ENCODE measurements at regions not wholly inside any gene's neighbourhood (a gene's known extent, or its start where the extent isn't known, plus 50 kb on each side); places are given as distances from the start of the nearest gene placed in this dataset.

DNA sequence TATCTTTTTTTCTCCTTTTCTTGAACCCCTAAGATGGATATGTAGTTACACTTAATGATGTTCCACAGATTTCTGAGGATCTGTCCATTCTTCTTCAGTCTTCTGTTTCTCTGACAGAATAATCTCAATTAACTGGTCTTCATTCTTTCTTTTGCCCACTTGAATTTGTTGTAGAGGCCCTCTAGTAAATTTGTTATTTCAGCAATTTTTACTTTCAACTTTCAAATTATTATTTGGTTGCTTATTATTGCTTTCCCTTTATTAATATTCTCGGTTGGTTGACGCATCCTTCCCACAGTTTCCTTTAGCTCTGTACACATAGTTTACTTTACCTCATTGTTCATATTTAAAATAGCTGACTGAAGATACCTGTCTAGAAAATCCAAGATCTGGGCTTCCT, 1013.7 kb upstream of the CNTN5 start:
- TF ChIP-seq CTCF (IDR thresholded peaks at IDR 0.05; ENCODE audit: low read depth, low read length), result no peak
- no peak overlapping the region for H3K4me3 ChIP-seq (replicated peaks in 1 of 2; ENCODE audit: low read depth in 2 of 2, low read length in 2 of 2)
- DNase-seq (ENCODE audit: low read depth in 2 of 2), result no peak

DNA sequence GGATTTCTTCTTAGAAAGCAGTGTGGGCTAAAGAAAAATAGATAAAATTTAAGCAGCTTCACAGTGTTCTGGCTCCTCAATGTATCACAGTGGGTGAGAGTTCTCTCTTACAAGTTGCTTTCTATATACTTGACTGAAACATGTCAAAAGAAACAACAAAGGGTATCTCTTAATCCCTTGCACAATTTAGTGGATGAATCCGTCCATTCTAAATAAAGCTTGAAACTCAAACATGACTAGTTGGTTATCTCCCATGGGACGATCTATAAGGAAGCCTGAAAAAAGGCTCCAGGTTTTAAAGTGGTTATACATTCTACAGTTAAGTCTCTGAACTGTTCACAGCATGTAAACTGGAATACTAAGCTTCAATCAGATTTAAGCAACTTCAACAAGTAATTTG, 993.1 kb upstream of the CNTN5 start:
- no peak overlapping the region for H3K4me3 ChIP-seq (replicated peaks in 1 of 2; ENCODE audit: low read depth in 2 of 2, low read length in 2 of 2)
- peak in 1 of 2 donors; percentile 19 for DNase-seq (ENCODE audit: low read depth in 2 of 2)
- TF ChIP-seq CTCF (IDR thresholded peaks at IDR 0.05; ENCODE audit: low read depth, low read length), result no peak

GRCh38 chr11:98029832-98030231, 990.9 kb upstream of the CNTN5 start:
- DNase-seq (ENCODE audit: low read depth in 2 of 2), result no peak
- H3K4me3 ChIP-seq (replicated peaks in 1 of 2; ENCODE audit: low read depth in 2 of 2, low read length in 2 of 2), result no peak overlapping the region
- no peak for TF ChIP-seq CTCF (IDR thresholded peaks at IDR 0.05; ENCODE audit: low read depth, low read length)

GRCh38 chr11:98036810-98037209, 983.9 kb upstream of the CNTN5 start:
- TF ChIP-seq CTCF (IDR thresholded peaks at IDR 0.05; ENCODE audit: low read depth, low read length), result no peak
- DNase-seq (ENCODE audit: low read depth in 2 of 2), result peak in 1 of 2 donors; percentile 64
- H3K4me3 ChIP-seq (replicated peaks in 1 of 2; ENCODE audit: low read depth in 2 of 2, low read length in 2 of 2), result no peak overlapping the region

DNA sequence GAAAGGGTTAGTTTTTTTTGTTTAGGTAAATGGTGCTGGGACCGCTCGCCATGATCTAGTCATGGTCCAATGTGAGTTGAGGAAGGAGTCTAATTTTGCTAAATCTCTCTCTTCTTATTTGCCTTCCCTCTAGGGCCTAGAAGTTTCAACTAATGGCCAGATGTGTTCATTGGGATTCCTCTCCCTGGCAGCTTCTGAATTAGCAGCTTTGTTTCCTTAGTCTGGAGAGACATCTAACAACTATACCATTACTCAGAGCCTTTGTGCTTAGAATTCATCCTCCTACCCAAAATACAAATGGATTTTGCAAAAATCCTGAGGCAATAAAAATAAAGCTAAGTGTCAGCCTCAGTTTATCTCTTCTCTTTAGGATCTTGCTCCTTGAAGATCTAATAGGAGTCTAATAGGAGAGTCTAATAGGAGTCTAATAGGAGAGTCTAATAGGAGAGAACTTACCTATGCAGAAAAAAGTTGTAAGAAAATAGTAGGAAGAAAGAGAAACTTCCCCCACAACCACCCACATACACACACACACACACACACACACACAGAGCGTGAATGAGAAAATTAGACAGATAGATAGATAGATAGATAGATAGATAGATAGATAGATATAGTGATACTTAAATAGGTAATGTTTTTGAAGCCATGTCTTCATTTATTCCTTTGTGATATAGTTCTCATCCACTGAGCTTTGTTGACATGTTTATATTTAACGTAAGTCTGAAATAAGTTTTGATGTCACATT, 980.5 kb upstream of the CNTN5 start:
- DNase-seq (ENCODE audit: low read depth in 2 of 2), result no peak
- TF ChIP-seq CTCF (IDR thresholded peaks at IDR 0.05; ENCODE audit: low read depth, low read length), result no peak
- H3K4me3 ChIP-seq (replicated peaks in 1 of 2; ENCODE audit: low read depth in 2 of 2, low read length in 2 of 2), result no peak overlapping the region

DNA sequence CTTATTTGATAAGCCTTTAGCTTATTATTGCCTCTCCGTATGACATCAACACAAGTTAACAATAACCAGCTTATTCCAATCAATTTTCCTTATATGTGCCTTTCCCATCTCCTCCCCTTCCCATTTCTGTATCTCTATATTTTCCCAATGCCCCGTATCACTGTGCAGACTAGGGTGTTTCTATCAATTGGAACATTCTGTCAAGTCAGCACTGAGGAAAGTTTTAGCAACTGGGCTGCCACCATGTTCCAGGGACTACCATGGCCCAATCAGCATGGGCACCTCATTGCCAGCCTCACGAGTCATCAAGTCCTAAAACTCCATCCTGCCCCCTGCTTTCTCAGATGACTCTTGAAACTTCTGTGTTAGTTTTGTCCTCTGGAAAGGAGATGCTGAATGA, 973.1 kb upstream of the CNTN5 start:
- no peak for TF ChIP-seq CTCF (IDR thresholded peaks at IDR 0.05; ENCODE audit: low read depth, low read length)
- DNase-seq (ENCODE audit: low read depth in 2 of 2), result no peak
- no peak overlapping the region for H3K4me3 ChIP-seq (replicated peaks in 1 of 2; ENCODE audit: low read depth in 2 of 2, low read length in 2 of 2)

GRCh38 chr11:98053851-98054250, 966.9 kb upstream of the CNTN5 start:
- no peak for DNase-seq (ENCODE audit: low read depth in 2 of 2)
- no peak overlapping the region for H3K4me3 ChIP-seq (replicated peaks in 1 of 2; ENCODE audit: low read depth in 2 of 2, low read length in 2 of 2)
- TF ChIP-seq CTCF (IDR thresholded peaks at IDR 0.05; ENCODE audit: low read depth, low read length), result no peak
